RWPE2 (cell line): ENCODE measurements at regions not wholly inside any gene's neighbourhood (a gene's known extent, or its start where the extent isn't known, plus 50 kb on each side); places are given as distances from the start of the nearest gene placed in this dataset.
A peak's percentile ranks its signal among the peaks of the same experiment; 100 is the strongest.

Experiments used
- ATAC-seq: fragments of 200-7000 bp; cut with Tn5 transposase; 3 replicates; pipeline ENCODE4 v1.9.1; 2021; ENCODE audit warnings: low read depth
- DNase-seq: peaks from one replicate; pipeline ENCODE4 v3.0.0-alpha.2; 2020; ENCODE audit warnings: low spot score
- H3K27ac ChIP-seq: fragments of 450-650 bp; 2 replicates; pipeline ENCODE4 v1.5.1; 2017; ENCODE audit warnings: mild to moderate bottlenecking; ENCODE audit not compliant: poor library complexity, severe bottlenecking
- H3K27me3 ChIP-seq: fragments of 250-450 bp; sonication (Bioruptor Pico); 2 replicates; pipeline ENCODE4 v1.5.1; 2021; ENCODE audit warnings: mild to moderate bottlenecking, moderate library complexity; ENCODE audit not compliant: insufficient read depth, poor library complexity, severe bottlenecking
- H3K36me3 ChIP-seq: fragments of 250-450 bp; sonication (Bioruptor Pico); 2 replicates; pipeline ENCODE4 v1.5.1; 2020; ENCODE audit warnings: low read depth, mild to moderate bottlenecking, moderate library complexity
- H3K4me1 ChIP-seq: fragments of 250-450 bp; sonication (Bioruptor Pico); 2 replicates; pipeline ENCODE4 v1.5.1; 2021; ENCODE audit warnings: mild to moderate bottlenecking, moderate library complexity; ENCODE audit not compliant: insufficient read depth, poor library complexity, severe bottlenecking
- H3K4me3 ChIP-seq: fragments of 250-450 bp; sonication (Bioruptor Pico); 2 replicates; pipeline ENCODE4 v1.5.1; 2021; ENCODE audit warnings: mild to moderate bottlenecking, moderate library complexity; ENCODE audit not compliant: severe bottlenecking
- H3K9me3 ChIP-seq: fragments of 250-450 bp; sonication (Bioruptor Pico); 2 replicates; pipeline ENCODE4 v1.5.1; 2021; ENCODE audit warnings: mild to moderate bottlenecking, moderate library complexity; ENCODE audit not compliant: severe bottlenecking
- TF ChIP-seq, protein P1 (sequence below): fragments of 450-650 bp; IDR thresholded peaks from one replicate; pipeline ENCODE4 v1.5.1; 2017; ENCODE audit warnings: mild to moderate bottlenecking, moderate library complexity; ENCODE audit not compliant: poor library complexity, severe bottlenecking

- Histone ChIP-seq H3K36me3 (no peaks in the 10 kb centered on the region), H3K27ac (no peak overlapping the region), H3K4me3 (no peak overlapping the region), H3K9me3 (no peaks in the 10 kb centered on the region), H3K27me3 (no peaks in the 10 kb centered on the region), H3K4me1 (peaks cover 32% of the 10 kb centered on the region)
- DNase-seq (no peak), ATAC-seq (no peak)
- TF ChIP-seq, protein P1, sequence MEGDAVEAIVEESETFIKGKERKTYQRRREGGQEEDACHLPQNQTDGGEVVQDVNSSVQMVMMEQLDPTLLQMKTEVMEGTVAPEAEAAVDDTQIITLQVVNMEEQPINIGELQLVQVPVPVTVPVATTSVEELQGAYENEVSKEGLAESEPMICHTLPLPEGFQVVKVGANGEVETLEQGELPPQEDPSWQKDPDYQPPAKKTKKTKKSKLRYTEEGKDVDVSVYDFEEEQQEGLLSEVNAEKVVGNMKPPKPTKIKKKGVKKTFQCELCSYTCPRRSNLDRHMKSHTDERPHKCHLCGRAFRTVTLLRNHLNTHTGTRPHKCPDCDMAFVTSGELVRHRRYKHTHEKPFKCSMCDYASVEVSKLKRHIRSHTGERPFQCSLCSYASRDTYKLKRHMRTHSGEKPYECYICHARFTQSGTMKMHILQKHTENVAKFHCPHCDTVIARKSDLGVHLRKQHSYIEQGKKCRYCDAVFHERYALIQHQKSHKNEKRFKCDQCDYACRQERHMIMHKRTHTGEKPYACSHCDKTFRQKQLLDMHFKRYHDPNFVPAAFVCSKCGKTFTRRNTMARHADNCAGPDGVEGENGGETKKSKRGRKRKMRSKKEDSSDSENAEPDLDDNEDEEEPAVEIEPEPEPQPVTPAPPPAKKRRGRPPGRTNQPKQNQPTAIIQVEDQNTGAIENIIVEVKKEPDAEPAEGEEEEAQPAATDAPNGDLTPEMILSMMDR: no peak
These were observed 135.2 kb upstream of the HAAO start for GRCh38 chr2:42927334-42928160.

DNA sequence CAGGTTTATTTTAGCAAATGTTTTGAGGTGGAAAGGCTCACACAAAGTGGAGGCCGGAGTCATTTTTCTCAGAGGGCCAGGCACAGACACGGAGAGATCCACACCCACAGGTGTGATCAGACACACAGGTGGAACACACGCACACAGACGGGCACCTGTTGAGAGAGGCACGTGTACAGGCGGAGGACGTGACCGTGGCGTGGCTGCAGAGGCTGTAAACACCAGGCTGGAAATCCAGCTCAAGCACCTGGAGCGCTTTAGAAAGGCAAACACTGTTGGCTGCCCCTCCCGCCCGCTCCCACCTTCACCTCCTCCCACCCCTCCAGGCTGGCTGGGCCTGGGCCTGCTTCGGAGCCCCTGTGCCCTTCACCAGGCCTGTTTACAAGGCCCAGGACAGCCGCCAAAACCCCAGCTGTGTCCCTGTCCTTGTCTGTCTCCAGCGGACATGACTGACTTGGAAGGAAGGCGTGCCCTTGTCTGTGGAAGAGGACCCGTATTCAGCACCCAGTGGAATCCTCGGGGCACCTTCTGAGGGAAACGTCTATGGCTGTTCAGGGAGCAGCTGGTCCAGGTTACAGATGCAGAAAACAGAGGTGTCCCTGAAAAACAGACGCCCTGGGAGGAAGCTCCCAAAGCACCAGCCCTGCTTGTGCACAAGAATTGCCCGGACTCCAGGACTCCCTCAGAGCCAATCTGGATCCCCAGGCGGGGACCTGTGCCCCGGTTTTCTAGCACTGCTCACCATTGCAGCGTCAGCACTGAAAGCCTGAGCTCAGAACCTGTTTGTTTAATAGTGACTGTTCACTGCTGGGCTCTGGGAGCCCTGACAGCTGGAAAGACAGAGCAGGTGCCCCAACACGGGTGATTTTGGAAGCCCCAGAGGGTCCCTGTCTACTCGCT is 134.3 kb upstream of the HAAO start:
- DNase-seq (no peak), ATAC-seq (no peak)
- H3K4me3 ChIP-seq: no peak overlapping the region
- H3K4me1 ChIP-seq: peaks cover 32% of the 10 kb centered on the region
- H3K9me3 ChIP-seq: no peaks in the 10 kb centered on the region
- no peaks in the 10 kb centered on the region for H3K36me3 ChIP-seq
- TF ChIP-seq, protein P1: no peak
- peak overlapping the region; percentile 75 for H3K27ac ChIP-seq
- H3K27me3 ChIP-seq: no peaks in the 10 kb centered on the region

DNA sequence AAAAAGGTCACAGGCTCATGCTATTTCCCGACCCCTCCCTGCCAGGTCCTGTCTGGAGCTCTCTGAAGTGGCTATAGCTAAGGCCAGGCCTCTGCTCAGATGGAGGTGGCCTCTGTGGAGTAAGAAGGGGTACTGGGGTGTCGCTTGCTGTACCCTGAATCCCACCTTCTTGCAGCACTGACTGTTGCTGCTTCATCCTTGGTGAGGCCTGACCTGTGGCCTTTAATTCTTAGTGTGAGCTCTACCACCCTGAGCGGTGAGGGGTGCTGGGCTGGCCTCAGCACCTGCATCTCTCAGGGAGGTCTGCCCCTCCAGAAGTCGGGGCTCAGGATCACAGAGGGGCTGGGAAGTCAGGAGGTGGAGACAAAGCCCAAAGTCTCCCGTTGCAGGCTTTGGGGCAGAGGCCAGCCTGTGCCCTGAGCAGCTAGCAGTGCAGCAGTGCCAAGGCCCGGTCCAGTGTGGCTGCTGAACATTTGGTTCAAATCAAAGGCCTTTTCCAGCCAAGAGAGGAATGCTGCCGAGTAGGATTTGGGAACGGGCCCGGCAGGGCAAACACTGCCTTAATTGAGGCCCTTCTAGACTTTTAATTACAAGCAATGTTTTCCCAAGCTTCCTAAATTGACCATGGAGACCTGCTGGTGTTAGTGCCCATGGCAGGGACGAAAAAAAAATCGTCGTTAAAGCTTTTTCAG is 133.5 kb upstream of the HAAO start:
- Histone ChIP-seq H3K36me3 (no peaks in the 10 kb centered on the region), H3K27ac (peak overlapping the region; percentile 75), H3K27me3 (no peaks in the 10 kb centered on the region), H3K4me1 (peaks cover 32% of the 10 kb centered on the region), H3K9me3 (no peaks in the 10 kb centered on the region), H3K4me3 (no peak overlapping the region)
- ATAC-seq (no peak), DNase-seq (no peak)
- TF ChIP-seq, protein P1: no peak

DNA sequence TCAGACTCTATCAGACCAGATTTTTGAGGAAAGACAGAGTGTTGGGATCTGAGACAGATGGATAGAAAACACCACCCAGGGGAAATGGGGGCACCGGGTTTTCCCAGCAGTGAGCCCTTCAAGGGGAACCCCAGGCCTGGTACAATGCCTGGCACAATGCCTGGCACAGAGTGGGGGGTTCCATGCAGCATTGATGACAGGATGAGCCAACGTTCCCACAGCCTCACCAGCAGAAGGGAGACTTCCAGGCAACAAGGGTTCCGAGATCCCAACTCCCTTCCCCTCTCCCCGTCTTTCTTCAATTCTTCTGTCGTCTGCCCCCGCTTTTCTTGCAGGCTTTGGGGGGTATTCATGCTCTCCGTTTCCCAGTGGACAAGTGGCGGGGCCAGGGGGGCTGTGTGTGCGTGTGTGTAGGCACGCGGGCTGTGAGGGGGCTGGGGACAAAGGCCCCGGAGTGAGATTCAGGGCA is 132.1 kb upstream of the HAAO start:
- ATAC-seq (no peak), DNase-seq (no peak)
- peak overlapping the region; percentile 75 for H3K27ac ChIP-seq
- TF ChIP-seq, protein P1: no peak
- H3K36me3 ChIP-seq: no peaks in the 10 kb centered on the region
- H3K4me3 ChIP-seq: no peak overlapping the region
- no peaks in the 10 kb centered on the region for H3K27me3 ChIP-seq
- H3K9me3 ChIP-seq: no peaks in the 10 kb centered on the region
- peaks cover 32% of the 10 kb centered on the region for H3K4me1 ChIP-seq
